ENCODE measurements at regions not wholly inside any gene's neighbourhood (a gene's known extent, or its start where the extent isn't known, plus 50 kb on each side); places are given as distances from the start of the nearest gene placed in this dataset.

- Histone ChIP-seq H3K79me2 (ENCODE audit: insufficient read depth, low read length) (no peaks in the 10 kb centered on the region), H3K27me3 (ENCODE audit: low read length) (no peaks in the 10 kb centered on the region), H3K9ac (ENCODE audit: low read length) (no peak overlapping the region), H3K9me2 (replicated peaks; ENCODE audit: insufficient read depth, low read length) (no peaks in the 10 kb centered on the region), H3K4me2 (ENCODE audit: low read depth, low read length, poor library complexity, severe bottlenecking) (no peak overlapping the region), H3K36me3 (ENCODE audit: low read length) (no peaks in the 10 kb centered on the region), H3F3A (ENCODE audit: insufficient read depth) (no peaks in the 10 kb centered on the region), H3K4me3 (ENCODE audit: insufficient read depth, low read length, poor library complexity, severe bottlenecking) (no peak overlapping the region), H3K27ac (ENCODE audit: low read depth, low read length) (no peak overlapping the region), H4K20me1 (ENCODE audit: low read depth, low read length) (no peaks in the 10 kb centered on the region), H2AFZ (ENCODE audit: low read depth, low read length, severe bottlenecking) (no peak overlapping the region), H3K9me3 (ENCODE audit: insufficient read depth, low read length) (no peaks in the 10 kb centered on the region)
- TF ChIP-seq EZH2phosphoT487 (conservative IDR thresholded peaks at IDR 0.05; ENCODE audit: low read length) = no peak
- no peak for TF ChIP-seq CTCF (IDR thresholded peaks at IDR 0.05; ENCODE audit: insufficient read depth, low read length, poor library complexity, severe bottlenecking)
Measured at GRCh38 chr3:152564459-152564858, 270.5 kb upstream of the P2RY1 start.

GRCh38 chr3:152574461-152575079, 260.4 kb upstream of the P2RY1 start:
- peak; percentile 29 for TF ChIP-seq CTCF (IDR thresholded peaks at IDR 0.05; ENCODE audit: insufficient read depth, low read length, poor library complexity, severe bottlenecking)
- no peak for TF ChIP-seq EZH2phosphoT487 (conservative IDR thresholded peaks at IDR 0.05; ENCODE audit: low read length)
- H2AFZ ChIP-seq (ENCODE audit: low read depth, low read length, severe bottlenecking) = no peak overlapping the region
- H3K4me2 ChIP-seq (ENCODE audit: low read depth, low read length, poor library complexity, severe bottlenecking) = no peak overlapping the region
- no peaks in the 10 kb centered on the region for H4K20me1 ChIP-seq (ENCODE audit: low read depth, low read length)
- no peaks in the 10 kb centered on the region for H3F3A ChIP-seq (ENCODE audit: insufficient read depth)
- no peaks in the 10 kb centered on the region for H3K27me3 ChIP-seq (ENCODE audit: low read length)
- no peaks in the 10 kb centered on the region for H3K36me3 ChIP-seq (ENCODE audit: low read length)
- no peaks in the 10 kb centered on the region for H3K79me2 ChIP-seq (ENCODE audit: insufficient read depth, low read length)
- H3K27ac ChIP-seq (ENCODE audit: low read depth, low read length) = no peak overlapping the region
- no peak overlapping the region for H3K9ac ChIP-seq (ENCODE audit: low read length)
- H3K9me2 ChIP-seq (replicated peaks; ENCODE audit: insufficient read depth, low read length) = no peaks in the 10 kb centered on the region
- H3K9me3 ChIP-seq (ENCODE audit: insufficient read depth, low read length) = no peaks in the 10 kb centered on the region
- H3K4me3 ChIP-seq (ENCODE audit: insufficient read depth, low read length, poor library complexity, severe bottlenecking) = no peak overlapping the region

GRCh38 chr3:152578769-152579168, 256.2 kb upstream of the P2RY1 start:
- H3K27ac ChIP-seq (ENCODE audit: low read depth, low read length) = no peak overlapping the region
- no peak overlapping the region for H2AFZ ChIP-seq (ENCODE audit: low read depth, low read length, severe bottlenecking)
- H3K9me3 ChIP-seq (ENCODE audit: insufficient read depth, low read length) = no peaks in the 10 kb centered on the region
- H3K9me2 ChIP-seq (replicated peaks; ENCODE audit: insufficient read depth, low read length) = no peaks in the 10 kb centered on the region
- no peaks in the 10 kb centered on the region for H3K79me2 ChIP-seq (ENCODE audit: insufficient read depth, low read length)
- no peaks in the 10 kb centered on the region for H4K20me1 ChIP-seq (ENCODE audit: low read depth, low read length)
- no peak for TF ChIP-seq CTCF (IDR thresholded peaks at IDR 0.05; ENCODE audit: insufficient read depth, low read length, poor library complexity, severe bottlenecking)
- H3K36me3 ChIP-seq (ENCODE audit: low read length) = no peaks in the 10 kb centered on the region
- no peak overlapping the region for H3K4me3 ChIP-seq (ENCODE audit: insufficient read depth, low read length, poor library complexity, severe bottlenecking)
- H3K9ac ChIP-seq (ENCODE audit: low read length) = no peak overlapping the region
- no peaks in the 10 kb centered on the region for H3K27me3 ChIP-seq (ENCODE audit: low read length)
- H3F3A ChIP-seq (ENCODE audit: insufficient read depth) = no peaks in the 10 kb centered on the region
- no peak overlapping the region for H3K4me2 ChIP-seq (ENCODE audit: low read depth, low read length, poor library complexity, severe bottlenecking)

Measured in SU-DHL-6 (cell line).